SK-N-SH (cell line): ENCODE measurements at regions not wholly inside any gene's neighbourhood (a gene's known extent, or its start where the extent isn't known, plus 50 kb on each side); places are given as distances from the start of the nearest gene placed in this dataset.

Experiments used
- CTCF ChIA-PET: fragments of 300-600, 350-600 bp; formaldehyde crosslinking; extraction: SDS; loops from one replicate; lab custom pipeline; 2021; lab: Yijun Ruan, JAX
- POLR2A ChIA-PET: fragments of 350-600 bp; sonication (Branson Sonifier 250); formaldehyde crosslinking; extraction: SDS; loops from one replicate; lab custom pipeline; 2020; ENCODE audit warnings: antibody characterized with exemption, inconsistent platforms; lab: Yijun Ruan, JAX
- DNase-seq: peaks from one replicate; pipeline ENCODE4 v3.0.0; 2012
- H2AFZ ChIP-seq: fragments of 200-600 bp; sonication (generic); 2 replicates; pipeline ENCODE4 v1.8.1; 2016; ENCODE audit warnings: antibody characterized with exemption, mild to moderate bottlenecking, low read depth
- H3F3A ChIP-seq: fragments of 200-600 bp; sonication (generic); replicated peaks from 2 replicates; pipeline ENCODE3; 2016; ENCODE audit warnings: antibody characterized with exemption, mild to moderate bottlenecking; ENCODE audit not compliant: insufficient read depth
- H3K27ac ChIP-seq, 2 experiments: fragments of 200-500 bp in 1 of 2; fragments of 200-600 bp in 1 of 2; sonication (Bioruptor generic) in 1 of 2; sonication (generic), shearing (Covaris generic) in 1 of 2; 2 replicates each; pipeline versions ENCODE4 v1.5.1 to v1.6.1; 2014 to 2016; ENCODE audit warnings: low read depth in 2 of 2, inconsistent platforms in 1 of 2, low read length in 1 of 2, mild to moderate bottlenecking in 1 of 2, mixed read lengths in 1 of 2
- H3K27me3 ChIP-seq: fragments of 200-600 bp; sonication (generic), shearing (Covaris generic); 2 replicates; pipeline ENCODE4 v1.6.1; 2016; ENCODE audit warnings: mixed run types; ENCODE audit not compliant: insufficient read depth
- H3K36me3 ChIP-seq, 2 experiments: fragments of 200-500 bp in 1 of 2; fragments of 200-600 bp in 1 of 2; sonication (Bioruptor generic) in 1 of 2; sonication (generic) in 1 of 2; replicated peaks in 1 of 2; 2 replicates each; pipeline versions ENCODE3 to v1.5.1; 2014 to 2016; ENCODE audit warnings: low read length in 1 of 2, mild to moderate bottlenecking in 1 of 2; ENCODE audit not compliant: insufficient read depth in 2 of 2, control insufficient read depth in 1 of 2
- H3K4me1 ChIP-seq, 2 experiments: fragments of 200-500 bp in 1 of 2; fragments of 200-600 bp in 1 of 2; sonication (Bioruptor generic) in 1 of 2; sonication (generic), shearing (Covaris generic) in 1 of 2; 2 replicates each; pipeline versions ENCODE4 v1.5.1 to v1.6.1; 2014 to 2016; ENCODE audit warnings: low read depth in 1 of 2, low read length in 1 of 2, mixed run types in 1 of 2; ENCODE audit not compliant: insufficient read depth in 2 of 2, control insufficient read depth in 1 of 2
- H3K4me2 ChIP-seq: fragments of 200-600 bp; sonication (generic), shearing (Covaris generic); 2 replicates; pipeline ENCODE4 v1.6.1; 2017; ENCODE audit warnings: mixed run types
- H3K4me3 ChIP-seq, 2 experiments: fragments of 200-500 bp in 1 of 2; fragments of 200-600 bp in 1 of 2; sonication (Bioruptor generic) in 1 of 2; sonication (generic), shearing (Covaris generic) in 1 of 2; 2 replicates each; pipeline versions ENCODE4 v1.5.1 to v1.8.1; 2014 to 2016; ENCODE audit warnings: low read depth in 2 of 2, inconsistent platforms in 1 of 2, low read length in 1 of 2, mild to moderate bottlenecking in 1 of 2, mixed read lengths in 1 of 2, moderate library complexity in 1 of 2
- H3K79me2 ChIP-seq: fragments of 200-600 bp; sonication (generic); 2 replicates; pipeline ENCODE4 v1.8.1; 2017; ENCODE audit warnings: mild to moderate bottlenecking; ENCODE audit not compliant: insufficient read depth
- H3K9ac ChIP-seq: fragments of 200-600 bp; sonication (generic); 2 replicates; pipeline ENCODE4 v1.6.1; 2017; ENCODE audit warnings: mixed run types
- H3K9me2 ChIP-seq: fragments of 200-600 bp; sonication (generic); 2 replicates; pipeline ENCODE4 v1.6.1; 2017; ENCODE audit warnings: mixed run types
- H3K9me3 ChIP-seq: fragments of 200-600 bp; sonication (generic); 2 replicates; pipeline ENCODE4 v1.6.1; 2017; ENCODE audit warnings: mixed run types, mild to moderate bottlenecking, moderate library complexity
- H4K20me1 ChIP-seq: fragments of 200-600 bp; sonication (generic); 2 replicates; pipeline ENCODE4 v1.6.1; 2017; ENCODE audit warnings: mild to moderate bottlenecking, mixed run types; ENCODE audit not compliant: insufficient read depth
- CTCF ChIP-seq: fragments of 200-600 bp; sonication (generic); IDR thresholded peaks from 2 replicates; pipeline ENCODE4 v1.6.1; 2017; ENCODE audit warnings: antibody characterized with exemption, mild to moderate bottlenecking, moderate library complexity
- ELF1 ChIP-seq: IDR thresholded peaks from 2 replicates; pipeline ENCODE4 v1.4.0; 2012
- EP300 ChIP-seq, 2 experiments: IDR thresholded peaks; 2 replicates each; pipeline versions ENCODE4 v1.4.0 to v1.6.1; 2012; ENCODE audit warnings: borderline replicate concordance in 1 of 2, low read depth in 1 of 2, low read length in 1 of 2
- FOXM1 ChIP-seq: IDR thresholded peaks from 2 replicates; pipeline ENCODE4 v1.4.0; 2012; ENCODE audit warnings: low read depth, mild to moderate bottlenecking
- GABPA ChIP-seq: IDR thresholded peaks from 2 replicates; pipeline ENCODE4 v1.4.0; 2012; ENCODE audit warnings: low read depth, mild to moderate bottlenecking
- GATA2 ChIP-seq: sonication (generic); formaldehyde crosslinking; IDR thresholded peaks from 2 replicates; pipeline ENCODE4 v1.5.0; 2020; ENCODE audit warnings: mild to moderate bottlenecking, missing genetic modification reagents
- IRF3 ChIP-seq: fragments of 150-350 bp; IDR thresholded peaks from 2 replicates; pipeline ENCODE4 v1.6.1; 2016; ENCODE audit warnings: mild to moderate bottlenecking, low read depth, low read length
- MAX ChIP-seq: IDR thresholded peaks from 2 replicates; pipeline ENCODE4 v1.4.0; 2012; ENCODE audit warnings: low read depth
- NFIC ChIP-seq: IDR thresholded peaks from 2 replicates; pipeline ENCODE4 v1.4.0; 2012; ENCODE audit warnings: borderline replicate concordance
- NRF1 ChIP-seq: IDR thresholded peaks from 2 replicates; pipeline ENCODE4 v1.6.1; 2012; ENCODE audit warnings: low read depth, mild to moderate bottlenecking, low read length
- POLR2AphosphoS5 ChIP-seq: IDR thresholded peaks from 2 replicates; pipeline ENCODE4 v1.6.1; 2012; ENCODE audit warnings: low read depth, low read length
- SIN3A ChIP-seq: IDR thresholded peaks from 2 replicates; pipeline ENCODE4 v1.6.1; 2012; ENCODE audit warnings: low read depth, mild to moderate bottlenecking, low read length, moderate library complexity, borderline replicate concordance
- SMC3 ChIP-seq: IDR thresholded peaks from 2 replicates; pipeline ENCODE4 v1.6.1; 2012; ENCODE audit warnings: low read depth, low read length, improper control_type of control experiment
- TAF1 ChIP-seq: IDR thresholded peaks from 2 replicates; pipeline ENCODE4 v1.6.1; 2012; ENCODE audit warnings: low read depth, mild to moderate bottlenecking, low read length, moderate library complexity, borderline replicate concordance
- TCF12 ChIP-seq: IDR thresholded peaks from 2 replicates; pipeline ENCODE4 v1.4.0; 2012
- TEAD4 ChIP-seq: IDR thresholded peaks from 2 replicates; pipeline ENCODE4 v1.4.0; 2012; ENCODE audit warnings: mild to moderate bottlenecking, borderline replicate concordance; ENCODE audit not compliant: insufficient read depth
- USF1 ChIP-seq: IDR thresholded peaks from 2 replicates; pipeline ENCODE4 v1.4.0; 2012; ENCODE audit warnings: low read depth, borderline replicate concordance
- USF2 ChIP-seq: fragments of 150-350 bp; IDR thresholded peaks from 2 replicates; pipeline ENCODE4 v1.6.1; 2017; ENCODE audit warnings: antibody characterized with exemption, low read length, low read depth, borderline replicate concordance
- ZBTB33 ChIP-seq: IDR thresholded peaks from 2 replicates; pipeline ENCODE4 v1.4.0; 2012; ENCODE audit warnings: low read depth, borderline replicate concordance
- WGBS: methylation state at CpG from one replicate; pipeline ENCODE4 v1.1.6; 2017; ENCODE audit warnings: low lambda C conversion rate; 5-methylcytosine and 5-hydroxymethylcytosine counted together

GRCh38 chr15:47177177-47177576 is 540.1 kb upstream of the SEMA6D start (continued):
- no peak for TF ChIP-seq TEAD4
- TF ChIP-seq GATA2 (CRISPR knock-in tag) = no peak
- TF ChIP-seq USF1 = no peak
- TF ChIP-seq FOXM1 = no peak
- no peak for TF ChIP-seq NFIC
- no peak for TF ChIP-seq ZBTB33
- TF ChIP-seq TCF12 = no peak
- TF ChIP-seq, all 33 proteins: peak for 0

GRCh38 chr15:47179988-47180387 is 537.3 kb upstream of the SEMA6D start:
- WGBS = 12% methylated on average over 4 of the region's 4 CpGs

More at GRCh38 chr15:47179988-47180387, 537.3 kb upstream of the SEMA6D start:
- no peaks in the 10 kb centered on the region for H3F3A ChIP-seq
- no peak for DNase-seq
- peaks cover 0 to 4% of the 10 kb centered on the region in 2 experiments; a peak in 1 of 4 replicates for H3K4me1 ChIP-seq
- H3K27ac ChIP-seq = no peak overlapping the region
- no peak overlapping the region for H2AFZ ChIP-seq
- POLR2A ChIA-PET = no interaction called here
- no peaks in the 10 kb centered on the region for H3K36me3 ChIP-seq
- H3K9ac ChIP-seq = no peak overlapping the region
- TF ChIP-seq USF1 = no peak
- no peak for TF ChIP-seq POLR2AphosphoS5
- no peak for TF ChIP-seq EP300 (IDR thresholded peaks at IDR 0.05; ENCODE audit: borderline replicate concordance in 1 of 2, low read depth in 1 of 2, low read length in 1 of 2)
- TF ChIP-seq CTCF = no peak
- no peak for TF ChIP-seq SIN3A
- TF ChIP-seq MAX = no peak
- no peak for TF ChIP-seq USF2
- TF ChIP-seq SMC3 = no peak
- TF ChIP-seq FOXM1 = no peak
- no peak for TF ChIP-seq ZBTB33
- no peak for TF ChIP-seq NRF1
- TF ChIP-seq GABPA = no peak
- TF ChIP-seq TCF12 = no peak
- TF ChIP-seq IRF3 = no peak
- TF ChIP-seq GATA2 (CRISPR knock-in tag) = no peak
- no peak for TF ChIP-seq TAF1
- no peak for TF ChIP-seq ELF1
- H3K4me2 ChIP-seq = no peak overlapping the region
- CTCF ChIA-PET = no interaction called here
- no peak overlapping the region for H3K4me3 ChIP-seq
- H3K9me2 ChIP-seq = no peaks in the 10 kb centered on the region
- H3K27me3 ChIP-seq = peaks cover 12% of the 10 kb centered on the region
- no peaks in the 10 kb centered on the region for H3K79me2 ChIP-seq
- no peaks in the 10 kb centered on the region for H4K20me1 ChIP-seq
- H3K9me3 ChIP-seq = no peaks in the 10 kb centered on the region
